C1 segment of cervical spinal cord (tissue), 14 donors: ENCODE measurements at regions not wholly inside any gene's neighbourhood (a gene's known extent, or its start where the extent isn't known, plus 50 kb on each side); places are given as distances from the start of the nearest gene placed in this dataset.

ENCODE experiments used
- DNase-seq, 14 donors: peaks; one replicate each; lab custom pipeline; 2025; lab: John Stamatoyannopoulos, UW

GRCh38 chr6:126529637-126530362 is 189.9 kb downstream of the CENPW start:
- no peak for DNase-seq

GRCh38 chr6:126530775-126531174 is 190.9 kb downstream of the CENPW start:
- DNase-seq, result no peak

GRCh38 chr6:126531286-126531685 is 191.4 kb downstream of the CENPW start:
- DNase-seq, result no peak

GRCh38 chr6:126531840-126532239 is 191.9 kb downstream of the CENPW start:
- DNase-seq, result no peak

- DNase-seq, result no peak
Observed at GRCh38 chr6:126534401-126534800, 194.5 kb downstream of the CENPW start.

- no peak for DNase-seq
Observed at GRCh38 chr6:126535138-126535537, 195.2 kb downstream of the CENPW start.

- no peak for DNase-seq
Observed at GRCh38 chr6:126535595-126535994, 195.7 kb downstream of the CENPW start.

- no peak for DNase-seq
Observed at GRCh38 chr6:126537061-126537816, 197.3 kb downstream of the CENPW start.

- DNase-seq, result no peak
Observed at GRCh38 chr6:126539022-126539421, 199.1 kb downstream of the CENPW start.

GRCh38 chr6:126540161-126540560 is 200.2 kb downstream of the CENPW start:
- no peak for DNase-seq

- no peak for DNase-seq
Observed at GRCh38 chr6:126541806-126542491, 202.0 kb downstream of the CENPW start.

- no peak for DNase-seq
Observed at GRCh38 chr6:126546541-126547120, 206.7 kb downstream of the CENPW start.

GRCh38 chr6:126548300-126548699 is 208.4 kb downstream of the CENPW start:
- no peak for DNase-seq

GRCh38 chr6:126550323-126550722 is 210.4 kb downstream of the CENPW start:
- DNase-seq, result no peak

GRCh38 chr6:126551832-126552231 is 211.9 kb downstream of the CENPW start:
- DNase-seq, result no peak

GRCh38 chr6:126553854-126554253 is 213.9 kb downstream of the CENPW start:
- no peak for DNase-seq

GRCh38 chr6:126570507-126570906 is 230.6 kb downstream of the CENPW start:
- no peak for DNase-seq

- no peak for DNase-seq
Observed at GRCh38 chr6:126574301-126574700, 234.4 kb downstream of the CENPW start.

GRCh38 chr6:126581316-126581715 is 241.4 kb downstream of the CENPW start:
- DNase-seq, result no peak

- no peak for DNase-seq
Observed at GRCh38 chr6:126600258-126600916, 260.5 kb downstream of the CENPW start.

GRCh38 chr6:126603410-126603809 is 263.5 kb downstream of the CENPW start:
- no peak for DNase-seq

GRCh38 chr6:126605089-126605488 is 265.2 kb downstream of the CENPW start:
- DNase-seq, result no peak
